ENCODE measurements at regions not wholly inside any gene's neighbourhood (a gene's known extent, or its start where the extent isn't known, plus 50 kb on each side); places are given as distances from the start of the nearest gene placed in this dataset.

DNA sequence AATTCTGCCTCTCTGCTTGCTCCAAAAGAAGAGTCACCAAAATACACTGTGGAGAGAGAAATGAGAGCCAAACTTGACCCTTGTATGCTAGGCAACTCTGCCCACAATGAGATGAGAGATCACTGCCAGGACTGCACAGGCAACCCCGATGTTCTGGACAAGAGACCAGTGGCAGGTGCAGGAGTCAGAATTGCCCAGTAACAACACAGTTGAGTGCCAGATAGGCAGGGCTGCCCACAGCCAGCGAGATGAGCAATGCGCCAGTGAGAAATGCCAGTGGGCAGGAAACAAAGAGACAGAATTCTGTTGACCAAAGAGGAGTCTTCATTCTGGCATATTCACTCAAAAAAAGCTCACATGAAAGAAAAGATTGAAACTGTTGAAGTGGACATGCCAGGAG, 570.7 kb downstream of the CAAP1 start:
- Histone ChIP-seq H4K20me1 (replicated peaks in 1 of 2; ENCODE audit: control insufficient read depth in 1 of 2, insufficient read depth in 2 of 2, low read length in 2 of 2) (no peaks in the 10 kb centered on the region), H4K5ac (ENCODE audit: insufficient read length, low read depth, low read length) (no peak overlapping the region), H3K23ac (ENCODE audit: insufficient read length) (no peak overlapping the region), H3K4me2 (ENCODE audit: insufficient read depth in 1 of 2, low read depth in 2 of 2, low read length in 2 of 2) (no peak overlapping the region), H4K8ac (ENCODE audit: extremely low read depth, insufficient read depth, low read length) (no peak overlapping the region), H3K4ac (replicated peaks; ENCODE audit: insufficient read length, low read depth, low read length) (no peak overlapping the region), H3K14ac (ENCODE audit: insufficient read length) (no peak overlapping the region), H3K27me3 (replicated peaks in 1 of 4; ENCODE audit: control insufficient read depth in 3 of 4, extremely low read depth in 1 of 4, insufficient read depth in 3 of 4, low read length in 3 of 4) (no peaks in the 10 kb centered on the region), H2BK120ac (replicated peaks; ENCODE audit: low read depth, low read length) (no peak overlapping the region), H2AK5ac (ENCODE audit: low read depth, low read length) (no peak overlapping the region), H3K9me3 (ENCODE audit: insufficient read depth in 2 of 2, low read depth in 1 of 2, low read length in 1 of 2) (no peaks in the 10 kb centered on the region), H2BK5ac (ENCODE audit: low read depth, low read length) (no peak overlapping the region), H3K4me3 (ENCODE audit: extremely low read depth in 1 of 4, insufficient read depth in 2 of 4, low read depth in 3 of 4, low read length in 4 of 4) (no peak overlapping the region), H2BK15ac (ENCODE audit: low read length) (no peak overlapping the region), H2BK20ac (ENCODE audit: low read length) (no peak overlapping the region), H3K9ac (replicated peaks in 1 of 4; ENCODE audit: extremely low read depth in 1 of 4, low read depth in 3 of 4, low read length in 3 of 4) (no peak overlapping the region), H2AFZ (ENCODE audit: low read length) (no peak overlapping the region), H3K23me2 (ENCODE audit: low read depth, low read length) (no peaks in the 10 kb centered on the region), H3K27ac (ENCODE audit: low read depth, low read length) (no peak overlapping the region), H3K4me1 (replicated peaks in 1 of 4; ENCODE audit: control insufficient read depth in 3 of 4, insufficient read depth in 4 of 4, low read length in 3 of 4) (no peaks in the 10 kb centered on the region), H3K36me3 (ENCODE audit: control insufficient read depth in 2 of 4, insufficient read depth in 4 of 4, low read length in 3 of 4) (no peaks in the 10 kb centered on the region), H2BK12ac (ENCODE audit: low read depth, low read length) (no peak overlapping the region), H3K79me1 (ENCODE audit: low read depth, low read length) (no peaks in the 10 kb centered on the region), H3K56ac (replicated peaks; ENCODE audit: insufficient read length, low read depth, low read length) (no peak overlapping the region), H3K79me2 (ENCODE audit: control insufficient read depth in 1 of 2, insufficient read depth in 2 of 2, low read length in 2 of 2) (no peaks in the 10 kb centered on the region), H3K18ac (ENCODE audit: extremely low read depth, low read length) (no peak overlapping the region), H4K91ac (replicated peaks; ENCODE audit: insufficient read length, low read length) (no peak overlapping the region)
- 96% methylated on average over 3 of the region's 3 CpGs; no CpG with 5 or more reads in 1 of the 2 experiments for WGBS, 2 experiments (ENCODE audit: extremely low coverage in 1 of 2, insufficient coverage in 1 of 2, insufficient read length in 1 of 2, insufficient replicate concordance in 2 of 2, low coverage in 1 of 2, low lambda C conversion rate in 2 of 2, missing lambda C conversion rate in 1 of 2)
- CTCF ChIA-PET (ENCODE audit: partially characterized antibody): interaction anchor here (1.1 kb wide), 1 partner anchor 357 kb away, joined by 5 read pairs; no protein-coding TSS in a partner anchor
- DNase-seq (ENCODE audit: low read depth in 1 of 2, low spot score in 2 of 2) (no peak), FAIRE-seq (no peak)
- TF ChIP-seq SIN3A (conservative IDR thresholded peaks at IDR 0.05 in 1 of 2, IDR thresholded peaks at IDR 0.05 in 1 of 2; ENCODE audit: low read depth in 1 of 2, low read length in 2 of 2) (no peak), NANOG (IDR thresholded peaks at IDR 0.05; ENCODE audit: insufficient read depth, low read depth, low read length, poor library complexity, severe bottlenecking) (no peak), SIRT6 (IDR thresholded peaks at IDR 0.05; ENCODE audit: low read length) (no peak), KDM1A (IDR thresholded peaks at IDR 0.05; ENCODE audit: borderline replicate concordance, low read length) (no peak)
- POLR2A ChIA-PET (ENCODE audit: partially characterized antibody): no interaction called here
